NCI-H1105 treated with DMSO at 0.1 percent for 48 hours (cell line): ENCODE measurements at regions not wholly inside any gene's neighbourhood (a gene's known extent, or its start where the extent isn't known, plus 50 kb on each side); places are given as distances from the start of the nearest gene placed in this dataset.

Experiments used
- DNase-seq: peaks from one replicate; lab custom pipeline; 2025; lab: John Stamatoyannopoulos, UW

DNA sequence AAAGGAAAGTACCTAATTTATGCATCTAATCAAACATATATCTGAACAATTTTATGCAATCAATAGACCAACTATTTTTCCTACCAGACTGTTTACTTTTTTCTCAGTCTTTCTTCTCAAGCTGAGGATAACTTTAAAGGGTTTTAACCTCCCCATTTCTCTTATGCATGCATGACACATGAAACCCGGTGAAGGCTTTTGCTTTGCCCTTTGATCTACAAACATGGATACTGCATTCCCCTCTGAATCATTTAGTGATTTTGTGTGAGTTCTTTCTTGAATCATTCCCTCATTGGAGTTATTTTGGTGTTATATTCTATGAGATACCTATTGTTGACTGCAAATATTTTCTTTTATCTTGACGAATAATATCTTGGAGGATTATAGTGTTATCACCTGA, 931.9 kb upstream of the CNTNAP5 start:
- no peak for DNase-seq

DNA sequence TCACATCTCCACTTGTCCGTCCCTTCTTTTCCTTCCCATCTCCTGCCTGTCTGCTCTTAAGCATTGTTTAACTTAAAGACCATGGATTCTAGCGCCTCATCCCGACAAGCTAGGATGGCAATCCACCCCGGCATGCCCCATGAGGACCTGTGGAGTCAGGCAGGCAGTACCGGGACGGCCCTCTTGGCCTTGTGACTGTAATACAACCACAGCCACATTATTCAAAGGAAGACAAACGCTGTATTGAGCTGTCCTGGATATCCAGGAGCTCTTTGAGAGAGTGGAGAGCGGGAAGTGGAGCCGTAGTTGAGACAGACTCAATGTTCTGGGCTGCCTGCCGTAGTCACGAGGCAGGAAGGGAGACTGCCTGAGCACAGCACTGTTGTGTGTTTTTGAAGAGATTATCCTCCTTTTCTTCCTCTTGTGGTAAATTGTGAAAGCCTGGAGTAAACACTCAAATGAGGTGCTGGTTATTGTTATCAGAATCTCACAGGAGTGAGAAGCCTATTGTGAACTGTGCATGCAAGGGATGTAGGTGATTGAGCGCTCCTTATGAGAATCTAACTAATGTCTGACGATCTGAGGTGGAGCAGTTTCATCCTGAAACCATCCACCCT, 929.8 kb upstream of the CNTNAP5 start:
- DNase-seq = no peak

DNA sequence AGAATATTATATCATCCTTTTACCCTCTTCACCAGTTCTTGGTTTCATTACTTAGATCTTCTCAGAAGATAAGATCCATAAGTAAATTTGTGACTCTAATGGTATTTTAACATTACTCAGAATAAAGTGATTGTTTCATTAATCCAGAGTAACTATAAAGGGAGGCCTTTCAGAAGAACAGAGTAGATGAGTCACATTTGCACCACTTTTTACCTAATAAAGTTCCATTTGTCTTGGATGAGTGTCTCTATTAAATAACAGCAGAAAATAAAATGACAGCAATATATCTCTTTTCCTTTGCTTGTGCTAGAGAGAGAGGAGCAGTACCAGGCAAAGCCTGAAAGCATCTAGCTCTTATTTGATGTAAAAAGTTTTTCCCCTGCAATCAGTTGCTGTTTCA, 926.5 kb upstream of the CNTNAP5 start:
- DNase-seq = no peak

DNA sequence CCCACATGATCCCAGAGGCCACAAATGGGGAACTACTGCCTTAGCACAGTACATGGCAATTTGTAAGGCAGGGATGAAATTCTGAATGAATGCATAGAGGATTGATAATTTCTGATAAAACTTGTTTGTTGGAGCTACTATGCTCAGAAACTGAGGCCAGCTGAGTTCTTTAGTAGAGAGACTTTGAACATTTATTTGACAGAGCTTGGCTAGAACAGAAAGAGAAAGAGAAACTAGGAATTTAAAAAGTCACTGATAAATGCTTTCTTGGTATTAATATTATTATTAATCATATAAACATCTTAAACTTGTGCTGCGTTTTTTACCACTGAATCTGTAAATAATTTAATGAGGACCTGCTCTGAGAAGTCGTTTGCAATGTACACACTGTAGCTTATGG, 923.7 kb upstream of the CNTNAP5 start:
- no peak for DNase-seq

DNA sequence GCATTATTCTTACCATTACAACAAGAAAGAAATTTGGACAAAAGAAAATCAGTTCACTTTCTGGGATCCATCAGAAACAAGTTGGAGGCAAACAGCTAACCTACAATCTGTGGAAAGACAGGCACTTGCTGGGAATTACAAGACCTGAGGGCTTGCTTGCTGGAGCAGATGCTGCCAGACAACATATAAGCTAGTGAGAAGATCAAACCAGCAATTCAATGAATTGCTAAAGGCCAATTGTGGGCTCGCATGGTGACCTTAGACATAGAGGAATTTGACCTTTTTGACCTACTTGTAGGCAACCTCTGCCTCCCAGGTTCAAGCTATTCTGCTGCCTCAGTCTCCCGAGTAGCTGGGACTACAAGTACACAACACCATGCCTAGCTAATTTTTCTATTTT, 921.2 kb upstream of the CNTNAP5 start:
- no peak for DNase-seq

DNA sequence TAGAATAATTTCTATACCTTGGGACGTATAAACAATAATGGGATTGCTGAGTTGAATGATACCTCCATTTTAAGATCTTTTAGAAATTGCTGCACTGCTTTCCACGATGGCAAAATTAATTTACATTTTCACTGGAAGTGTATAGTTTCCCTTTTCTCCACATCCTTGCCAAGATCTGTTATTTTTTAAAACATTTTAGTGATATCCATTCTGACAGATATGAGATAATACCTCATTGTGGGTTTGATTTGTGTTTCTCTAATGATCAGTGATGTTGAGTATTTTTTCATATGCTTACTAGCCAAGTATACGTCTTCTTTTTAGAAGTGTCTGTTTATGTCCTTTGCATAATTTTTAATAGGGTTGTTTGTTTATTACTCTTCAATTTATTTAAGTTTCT, 908.5 kb upstream of the CNTNAP5 start:
- no peak for DNase-seq

DNA sequence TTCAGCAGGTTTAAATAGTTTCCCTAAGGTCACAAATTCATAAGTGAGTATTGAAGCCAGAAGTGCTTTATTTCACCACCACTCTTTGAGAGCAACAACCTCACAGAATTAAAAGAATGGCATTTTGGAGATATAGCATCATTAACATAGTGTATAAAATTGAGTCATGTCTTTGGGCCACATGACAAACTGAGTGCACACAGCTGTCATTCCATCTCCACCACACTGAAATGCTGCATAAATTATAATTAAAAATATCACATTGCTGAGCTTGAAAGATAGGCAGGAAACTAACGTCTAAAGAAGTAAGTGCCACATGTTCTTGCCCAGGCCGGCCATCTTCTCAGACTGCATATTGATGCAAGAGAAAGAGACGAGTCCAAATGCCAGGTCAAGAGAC, 897.9 kb upstream of the CNTNAP5 start:
- DNase-seq = no peak

DNA sequence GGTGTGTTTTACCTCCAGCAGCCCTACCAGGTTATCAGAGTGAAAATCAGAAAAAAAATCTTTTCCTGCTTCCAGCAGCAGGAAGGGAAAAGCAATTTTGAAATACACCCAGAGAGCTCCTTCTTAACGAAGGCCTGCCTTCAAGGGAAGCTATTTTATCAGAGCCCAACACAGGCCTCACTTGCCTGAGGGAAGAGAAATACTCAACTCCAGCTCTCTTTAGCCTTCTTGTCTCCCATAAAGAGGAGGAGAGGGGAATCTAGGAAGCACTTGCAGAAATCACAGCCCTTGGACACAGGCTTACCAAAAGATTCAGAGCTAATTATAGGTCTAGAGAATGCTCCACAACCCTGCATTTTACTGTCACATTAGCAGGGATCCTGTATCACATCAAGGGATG, 896.1 kb upstream of the CNTNAP5 start:
- DNase-seq = no peak

DNA sequence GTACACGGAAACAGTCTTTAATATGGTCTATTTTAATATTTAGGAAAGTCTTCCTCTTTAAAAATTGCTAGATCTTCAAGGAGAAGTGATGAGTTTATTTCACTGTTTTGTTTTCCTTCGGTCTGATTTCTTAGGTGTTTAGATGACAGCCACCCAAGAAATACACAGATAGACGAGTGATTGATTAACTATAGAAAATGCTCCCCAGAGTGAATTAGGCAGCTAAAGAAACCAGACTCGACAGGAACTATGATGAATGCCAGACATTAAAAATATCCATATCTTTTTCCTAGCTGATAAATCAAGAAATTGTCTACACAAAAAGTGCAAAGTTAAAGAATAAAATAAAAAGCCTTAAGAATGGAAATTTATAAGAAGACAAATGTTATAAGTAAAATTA, 888.7 kb upstream of the CNTNAP5 start:
- no peak for DNase-seq

DNA sequence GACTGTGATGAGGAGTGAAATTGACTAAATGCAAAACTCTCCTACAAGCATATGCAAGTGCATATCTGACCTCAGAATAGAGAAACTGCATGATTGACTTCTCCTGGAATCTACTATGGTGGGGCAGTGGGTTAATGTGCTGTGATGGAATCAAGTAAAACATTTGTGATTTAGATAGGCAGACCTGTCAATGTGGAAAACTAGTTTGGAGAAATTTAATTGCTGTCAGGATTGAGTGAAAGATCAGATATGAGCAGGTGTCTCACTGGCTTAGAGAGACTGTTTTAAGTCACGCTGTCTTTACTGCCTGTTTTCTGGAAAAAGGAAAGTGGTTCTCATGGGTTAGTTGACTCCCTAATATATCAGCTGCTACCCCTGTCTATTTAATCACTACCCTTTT, 881.0 kb upstream of the CNTNAP5 start:
- DNase-seq = no peak

DNA sequence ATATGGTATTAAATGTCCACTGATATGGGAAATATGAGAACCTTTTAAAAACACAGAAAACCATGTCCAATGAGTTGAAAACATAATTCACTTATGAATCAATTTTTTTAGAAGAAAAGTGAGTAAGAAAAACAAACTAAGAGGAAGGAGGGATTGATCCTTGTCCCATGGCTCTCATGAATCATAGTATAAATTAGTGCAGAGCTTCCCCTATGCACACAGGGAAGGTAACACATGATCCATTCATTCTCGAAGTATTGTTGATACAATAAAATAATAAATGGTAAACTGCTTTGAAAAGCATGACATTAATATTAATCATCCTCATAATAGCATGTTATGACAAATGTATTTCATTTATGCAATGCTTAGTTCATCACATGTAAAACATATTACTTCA, 872.0 kb upstream of the CNTNAP5 start:
- DNase-seq = no peak

DNA sequence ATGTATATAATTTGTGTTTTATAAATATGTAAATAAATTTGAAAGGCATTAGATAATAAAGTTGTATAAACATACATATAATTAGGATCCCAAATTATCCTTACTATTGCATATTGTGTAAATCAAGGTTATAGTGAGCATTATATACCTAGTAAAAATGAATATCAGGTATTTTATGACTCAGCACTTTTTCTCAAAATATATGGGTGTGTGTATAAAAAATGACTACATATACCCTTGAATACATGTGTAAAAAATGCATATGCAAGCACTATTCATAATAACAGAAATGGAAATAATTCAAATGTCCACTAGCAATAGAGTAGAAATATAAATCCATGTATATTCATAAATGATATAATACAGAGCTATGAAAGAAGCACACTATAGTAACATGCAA, 870.9 kb upstream of the CNTNAP5 start:
- no peak for DNase-seq

DNA sequence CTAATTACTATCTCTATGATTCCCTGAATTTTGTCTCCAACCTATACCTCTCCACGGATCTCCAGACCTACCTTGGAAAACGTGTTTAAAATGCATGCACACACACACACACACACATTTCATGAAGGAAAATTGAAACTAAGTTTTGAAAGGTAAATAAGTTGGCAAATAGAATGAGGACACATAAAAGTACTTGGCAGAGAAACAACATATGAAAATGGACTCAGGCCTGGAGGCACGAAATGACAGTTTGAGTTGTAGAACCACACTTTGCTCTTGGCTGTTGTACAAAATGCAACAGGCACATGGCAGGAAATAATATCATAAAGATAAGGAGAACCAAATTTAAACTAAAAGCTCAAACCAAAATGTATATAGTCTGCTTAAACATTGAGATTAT, 868.1 kb upstream of the CNTNAP5 start:
- no peak for DNase-seq

DNA sequence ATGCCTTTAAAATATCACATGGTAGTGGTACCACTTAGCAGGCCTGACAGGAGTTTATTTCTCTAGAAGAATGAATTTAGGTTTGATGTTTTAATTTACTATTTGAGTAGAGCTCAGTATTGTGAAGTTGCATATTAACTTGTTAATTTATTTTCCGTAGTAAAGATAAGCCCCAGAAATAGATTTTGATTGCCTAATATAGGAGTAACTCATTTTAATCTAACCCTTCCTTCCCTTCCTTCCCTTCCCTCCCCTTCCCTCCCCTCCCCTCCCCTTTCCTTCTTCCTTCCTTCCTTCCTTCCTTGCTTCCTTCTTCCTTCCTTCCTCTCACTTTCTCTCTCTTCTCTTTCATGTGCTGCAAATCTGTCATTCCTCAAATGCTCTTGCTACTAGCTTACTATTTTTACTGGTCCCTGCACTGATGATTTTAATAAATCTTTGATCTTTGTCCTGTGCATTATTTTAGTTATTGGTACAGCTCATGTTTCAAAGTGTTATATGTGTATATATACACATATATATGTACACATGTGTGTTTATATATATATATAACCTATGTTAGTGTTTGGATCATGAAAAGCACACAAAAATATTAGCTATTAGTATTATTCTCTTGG, 862.6 kb upstream of the CNTNAP5 start:
- DNase-seq = no peak

DNA sequence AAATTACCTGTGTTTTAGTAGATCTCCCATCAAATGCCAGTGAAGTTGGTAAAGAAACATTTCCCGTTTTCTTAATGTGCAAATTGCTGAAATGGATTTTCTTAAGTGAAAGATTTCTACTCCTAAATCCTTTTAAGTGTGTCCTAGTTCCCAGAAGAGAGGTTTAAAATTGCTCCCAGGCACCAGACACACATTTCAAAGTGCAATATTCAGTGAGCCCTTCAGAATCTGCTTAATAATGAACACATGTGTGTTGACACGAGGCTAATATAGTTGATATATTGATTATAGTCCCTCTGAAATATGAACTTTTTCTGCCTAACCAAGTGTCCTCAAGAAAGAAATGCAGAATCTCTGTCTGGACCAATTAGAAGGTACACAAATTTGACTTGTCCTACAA, 861.7 kb upstream of the CNTNAP5 start:
- DNase-seq = no peak

DNA sequence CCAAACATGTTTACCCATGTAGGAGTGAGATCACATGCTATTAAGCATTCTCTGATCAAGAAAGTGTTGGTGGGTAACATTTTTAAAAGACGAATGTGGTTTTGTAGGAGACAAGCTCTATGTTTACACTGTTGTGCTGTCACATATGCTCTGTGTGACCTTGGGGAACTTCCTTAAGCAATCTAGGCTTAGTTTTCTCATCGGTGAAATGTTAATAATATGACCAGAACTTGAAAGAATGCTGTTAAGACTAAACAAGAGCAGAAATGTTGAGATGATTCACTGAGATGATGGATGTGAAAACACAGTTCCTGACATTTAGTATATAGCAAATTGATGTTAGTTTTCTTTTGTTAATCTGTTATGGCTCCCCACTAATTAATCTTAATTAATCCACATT, 860.9 kb upstream of the CNTNAP5 start:
- DNase-seq = no peak

DNA sequence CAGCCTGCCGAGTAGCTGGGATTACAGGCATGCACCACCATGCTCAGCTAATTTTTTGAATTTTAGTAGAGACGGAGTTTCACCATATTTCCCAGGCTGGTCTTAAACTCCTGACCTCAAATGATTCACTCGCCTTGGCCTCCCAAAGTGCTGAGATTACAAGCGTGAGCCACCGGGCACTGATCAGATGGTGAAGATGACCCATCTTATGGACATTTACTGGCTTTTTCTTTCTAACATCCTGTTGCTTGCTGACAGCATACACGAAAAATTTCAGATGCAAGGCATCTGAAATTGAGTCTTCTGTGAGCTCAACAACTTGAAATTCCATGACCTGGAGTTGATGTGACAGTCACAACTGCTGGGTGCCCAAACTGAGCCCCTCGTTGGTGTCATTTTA, 859.5 kb upstream of the CNTNAP5 start:
- no peak for DNase-seq

DNA sequence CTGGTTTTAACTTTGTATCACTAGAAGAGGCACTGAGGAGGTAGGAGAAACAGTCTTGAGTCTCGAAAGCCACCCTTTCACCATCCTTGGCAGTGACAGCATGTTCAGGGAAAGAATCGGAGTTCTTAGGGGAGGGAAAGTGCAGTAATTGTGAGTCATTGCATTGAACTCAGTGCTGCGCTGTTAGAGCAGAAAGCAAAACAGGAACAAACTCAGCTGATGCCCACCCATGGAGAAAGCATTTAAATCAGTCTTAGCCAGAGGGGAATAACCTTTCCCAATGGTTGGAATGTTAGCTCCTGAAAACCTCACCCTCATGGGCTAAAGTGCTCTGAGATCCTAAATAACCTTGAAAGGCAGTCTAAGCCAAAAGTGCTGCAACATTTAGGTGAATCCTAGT, 845.6 kb upstream of the CNTNAP5 start:
- no peak for DNase-seq

DNA sequence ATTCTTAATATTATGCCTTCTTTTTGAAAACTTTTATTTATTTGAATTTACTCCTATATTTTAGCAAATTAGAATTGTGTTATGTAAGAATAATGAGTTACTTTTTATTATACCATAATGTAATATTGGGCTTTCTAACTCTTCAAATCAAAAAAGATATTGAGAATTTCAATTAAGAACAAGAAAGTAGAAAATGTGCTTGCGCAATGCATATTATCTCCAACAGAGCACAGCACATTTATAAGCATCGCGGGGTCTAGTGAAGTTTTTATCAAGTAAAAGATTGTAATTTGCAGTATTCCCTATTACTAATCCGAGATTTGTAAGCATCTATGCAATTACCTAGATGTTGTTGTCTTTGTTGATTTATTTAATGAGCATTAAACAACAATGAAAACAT, 829.1 kb upstream of the CNTNAP5 start:
- no peak for DNase-seq

DNA sequence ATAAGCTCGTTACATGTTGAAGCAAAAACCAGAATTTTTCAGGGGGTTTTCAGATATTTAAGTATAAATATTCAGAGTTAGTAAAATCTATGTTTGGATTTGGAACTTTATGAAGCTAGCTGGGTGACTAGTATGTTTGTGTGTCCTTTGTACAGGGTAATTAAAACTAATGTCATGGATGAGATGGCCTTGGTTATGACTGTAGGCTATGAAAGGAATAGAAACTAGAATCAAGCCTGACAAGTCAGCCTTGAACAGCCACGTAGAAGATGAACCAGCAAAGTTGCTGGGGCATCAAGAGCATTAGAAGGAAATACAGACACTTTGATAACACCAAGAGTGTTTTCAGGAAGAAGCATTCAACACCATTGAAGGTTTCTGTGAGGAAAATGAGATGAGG, 825.1 kb upstream of the CNTNAP5 start:
- DNase-seq = no peak

DNA sequence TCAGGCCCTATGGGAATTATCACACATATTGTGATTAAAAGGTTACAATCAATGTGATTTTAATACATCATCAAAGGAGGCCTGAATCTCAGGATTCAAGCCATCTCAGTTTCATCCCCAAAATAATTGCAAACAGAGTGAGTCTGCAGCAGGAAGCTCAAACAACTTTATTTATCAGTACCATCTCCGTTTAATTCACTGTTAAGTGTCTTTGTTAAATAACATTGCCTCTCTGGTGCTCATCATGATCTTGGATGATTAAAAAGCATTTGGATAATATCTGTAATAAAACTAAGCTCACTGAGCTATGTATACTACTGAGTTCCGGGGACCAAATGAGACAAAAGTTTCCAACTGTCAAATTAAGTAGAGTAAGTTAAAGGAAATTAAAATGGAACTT, 817.8 kb upstream of the CNTNAP5 start:
- DNase-seq = no peak

DNA sequence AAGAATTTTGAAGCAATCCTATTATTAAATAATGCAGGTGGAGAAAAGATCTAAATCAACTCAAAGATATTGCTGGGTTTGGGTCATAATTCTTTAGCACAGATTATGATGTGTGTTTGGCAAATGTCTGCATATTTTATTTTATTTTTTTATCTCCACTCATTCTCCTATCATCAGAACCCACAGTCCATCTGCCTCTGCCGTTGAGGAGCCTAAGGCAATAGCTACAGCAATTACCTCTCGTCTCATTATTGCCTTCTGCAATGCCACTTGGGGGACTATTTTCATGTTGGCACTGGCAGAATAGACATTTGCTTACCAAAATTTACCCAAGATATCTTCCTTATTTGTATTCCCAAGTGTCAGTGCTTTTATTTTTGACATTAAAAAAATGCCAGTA, 815.9 kb upstream of the CNTNAP5 start:
- no peak for DNase-seq

DNA sequence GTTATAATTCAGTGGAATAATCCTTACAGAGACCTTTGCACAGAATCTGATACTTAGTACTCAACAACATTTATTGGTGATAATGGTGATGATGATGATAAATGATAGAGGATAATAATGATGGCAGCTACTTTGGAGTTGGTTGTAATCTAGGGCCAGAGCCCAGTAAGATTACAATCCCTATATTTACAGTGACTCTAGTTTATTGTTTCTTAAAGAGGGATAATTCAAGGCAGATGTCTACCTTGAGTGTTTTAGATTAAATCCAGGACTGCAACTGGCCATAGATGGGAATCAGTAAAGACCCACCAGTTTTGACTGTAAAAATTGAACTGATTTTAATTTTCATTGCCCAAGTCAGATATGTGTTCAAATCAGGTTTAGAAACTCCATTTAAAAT, 813.9 kb upstream of the CNTNAP5 start:
- DNase-seq = no peak

DNA sequence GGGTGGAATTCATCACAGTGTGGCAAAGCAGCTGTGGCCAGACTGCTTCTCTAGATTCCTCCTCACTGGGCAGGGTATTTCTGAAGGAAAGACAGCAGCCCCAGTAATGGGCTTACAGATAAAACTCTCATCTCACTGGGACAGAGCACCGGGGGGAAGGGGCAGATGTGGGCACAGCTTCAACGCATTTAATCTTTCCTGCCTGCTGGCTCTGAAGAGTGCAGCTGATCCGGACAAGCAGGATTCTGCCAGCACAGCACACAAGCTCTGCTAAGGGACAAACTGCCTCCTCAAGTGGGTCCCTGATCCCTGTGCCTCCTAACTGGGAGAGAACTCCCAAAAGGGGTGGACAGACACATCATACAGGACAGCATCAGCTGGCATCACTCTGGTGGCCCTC, 779.9 kb upstream of the CNTNAP5 start:
- no peak for DNase-seq
